AG09319 (cell line): ENCODE measurements at regions not wholly inside any gene's neighbourhood (a gene's known extent, or its start where the extent isn't known, plus 50 kb on each side); places are given as distances from the start of the nearest gene placed in this dataset.

Source experiments
- DNase-seq: peaks from one replicate; pipeline ENCODE4 v3.0.0-alpha.2; 2010; ENCODE audit warnings: low read depth; ENCODE audit errors: extremely low read depth
- TF ChIP-seq, protein P1 (sequence below): IDR thresholded peaks from 2 replicates; pipeline ENCODE4 v1.5.1; 2011; ENCODE audit warnings: low read depth, mild to moderate bottlenecking, inconsistent platforms, low read length, moderate library complexity

DNA sequence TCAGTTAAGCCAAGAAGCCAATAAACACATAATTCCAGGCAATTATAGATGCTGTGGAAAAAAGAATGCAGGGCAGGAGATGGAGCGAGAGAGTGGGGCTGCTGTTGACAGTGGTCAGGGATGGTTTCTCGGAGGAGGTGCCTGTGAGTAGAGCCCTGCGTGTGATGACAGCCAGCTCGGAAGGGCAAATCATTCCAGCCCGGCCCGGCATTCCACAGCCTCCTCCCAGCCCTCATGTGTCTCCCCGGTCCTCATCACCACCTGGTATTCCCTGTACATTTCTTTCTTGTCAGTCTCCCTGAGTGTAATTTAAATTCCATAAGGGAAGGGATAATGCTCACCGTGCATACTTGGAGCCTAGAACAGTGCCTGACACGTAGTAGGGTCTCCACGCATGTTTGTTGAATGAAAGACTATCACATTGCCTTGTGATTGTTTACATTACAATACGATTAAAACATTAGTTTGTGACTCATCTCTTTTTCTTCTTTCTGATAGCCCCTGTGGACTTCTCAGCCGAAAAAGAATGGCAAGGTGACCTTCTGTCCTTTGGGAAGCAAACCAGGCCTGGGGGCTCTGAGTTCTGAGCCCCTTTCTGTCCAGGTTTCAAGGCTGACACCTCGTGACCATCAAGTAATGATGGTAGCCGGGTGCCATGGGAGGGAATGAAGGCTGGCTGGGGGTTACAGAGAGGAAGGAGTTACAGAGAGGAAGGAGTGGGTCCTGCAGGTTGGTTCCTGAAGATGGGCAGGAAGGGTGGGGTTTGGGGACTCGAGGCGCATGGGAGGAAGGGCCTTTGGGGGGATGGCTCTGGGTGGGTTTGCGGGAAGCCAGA lies 379.5 kb upstream of the SULF2 start:
- TF ChIP-seq, protein P1, sequence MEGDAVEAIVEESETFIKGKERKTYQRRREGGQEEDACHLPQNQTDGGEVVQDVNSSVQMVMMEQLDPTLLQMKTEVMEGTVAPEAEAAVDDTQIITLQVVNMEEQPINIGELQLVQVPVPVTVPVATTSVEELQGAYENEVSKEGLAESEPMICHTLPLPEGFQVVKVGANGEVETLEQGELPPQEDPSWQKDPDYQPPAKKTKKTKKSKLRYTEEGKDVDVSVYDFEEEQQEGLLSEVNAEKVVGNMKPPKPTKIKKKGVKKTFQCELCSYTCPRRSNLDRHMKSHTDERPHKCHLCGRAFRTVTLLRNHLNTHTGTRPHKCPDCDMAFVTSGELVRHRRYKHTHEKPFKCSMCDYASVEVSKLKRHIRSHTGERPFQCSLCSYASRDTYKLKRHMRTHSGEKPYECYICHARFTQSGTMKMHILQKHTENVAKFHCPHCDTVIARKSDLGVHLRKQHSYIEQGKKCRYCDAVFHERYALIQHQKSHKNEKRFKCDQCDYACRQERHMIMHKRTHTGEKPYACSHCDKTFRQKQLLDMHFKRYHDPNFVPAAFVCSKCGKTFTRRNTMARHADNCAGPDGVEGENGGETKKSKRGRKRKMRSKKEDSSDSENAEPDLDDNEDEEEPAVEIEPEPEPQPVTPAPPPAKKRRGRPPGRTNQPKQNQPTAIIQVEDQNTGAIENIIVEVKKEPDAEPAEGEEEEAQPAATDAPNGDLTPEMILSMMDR: no peak
- no peak for DNase-seq

DNA sequence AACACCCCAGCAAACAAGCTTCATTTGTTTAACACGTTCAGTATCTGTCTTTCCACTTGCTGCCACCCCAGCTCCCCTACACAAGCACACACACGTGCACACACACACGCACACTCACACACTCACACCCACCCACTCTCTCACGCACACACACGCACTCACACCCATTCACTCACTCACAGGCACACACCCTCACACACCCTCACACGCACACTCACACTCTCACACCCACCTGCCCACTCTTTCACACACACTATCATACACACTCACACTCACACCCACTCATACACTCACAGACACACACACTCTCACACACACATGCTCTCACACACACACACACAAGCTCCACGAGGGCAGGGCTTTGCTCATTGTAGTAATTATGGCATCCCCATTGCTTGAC lies 378.8 kb upstream of the SULF2 start:
- TF ChIP-seq, protein P1: no peak
- DNase-seq: no peak

DNA sequence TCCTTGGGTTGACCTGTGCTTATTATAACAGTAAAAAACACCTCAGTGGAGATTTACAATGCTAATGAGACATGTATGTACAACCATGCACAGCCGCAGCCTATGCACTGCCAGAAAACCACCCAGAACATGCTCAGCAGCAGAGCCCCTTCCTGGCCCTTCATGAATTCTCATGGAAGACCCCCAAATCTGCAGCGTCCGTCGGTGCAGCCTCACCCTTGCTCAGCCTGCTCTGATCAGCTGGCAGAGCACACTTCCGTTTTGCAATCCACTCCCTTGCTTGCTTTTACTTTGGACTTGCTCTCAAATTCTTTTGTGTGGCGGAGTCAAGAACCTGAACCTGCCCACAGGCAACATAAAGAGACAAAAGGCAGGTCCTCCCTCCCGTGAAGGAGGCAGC lies 378.2 kb upstream of the SULF2 start:
- DNase-seq: no peak
- TF ChIP-seq, protein P1: no peak

DNA sequence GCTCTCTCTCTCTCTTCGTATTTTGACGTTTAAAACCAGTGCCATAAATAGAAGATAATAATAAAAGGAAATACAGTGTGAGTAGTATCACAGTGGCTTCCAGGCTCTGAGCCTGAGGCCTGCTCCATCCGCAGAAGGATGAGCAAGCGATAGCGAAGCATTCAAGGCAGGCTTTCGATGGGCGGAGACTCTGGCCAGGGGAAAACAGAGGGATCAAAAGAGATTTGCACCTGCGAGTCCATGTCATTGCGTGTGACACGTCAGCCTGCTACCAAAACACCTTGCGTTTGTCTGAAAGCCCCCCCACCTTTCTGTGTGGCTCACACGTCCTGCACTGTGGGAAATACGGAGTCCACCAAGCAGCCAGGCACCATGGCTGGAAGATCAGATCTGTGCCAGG lies 377.3 kb upstream of the SULF2 start:
- no peak for DNase-seq
- TF ChIP-seq, protein P1: no peak

DNA sequence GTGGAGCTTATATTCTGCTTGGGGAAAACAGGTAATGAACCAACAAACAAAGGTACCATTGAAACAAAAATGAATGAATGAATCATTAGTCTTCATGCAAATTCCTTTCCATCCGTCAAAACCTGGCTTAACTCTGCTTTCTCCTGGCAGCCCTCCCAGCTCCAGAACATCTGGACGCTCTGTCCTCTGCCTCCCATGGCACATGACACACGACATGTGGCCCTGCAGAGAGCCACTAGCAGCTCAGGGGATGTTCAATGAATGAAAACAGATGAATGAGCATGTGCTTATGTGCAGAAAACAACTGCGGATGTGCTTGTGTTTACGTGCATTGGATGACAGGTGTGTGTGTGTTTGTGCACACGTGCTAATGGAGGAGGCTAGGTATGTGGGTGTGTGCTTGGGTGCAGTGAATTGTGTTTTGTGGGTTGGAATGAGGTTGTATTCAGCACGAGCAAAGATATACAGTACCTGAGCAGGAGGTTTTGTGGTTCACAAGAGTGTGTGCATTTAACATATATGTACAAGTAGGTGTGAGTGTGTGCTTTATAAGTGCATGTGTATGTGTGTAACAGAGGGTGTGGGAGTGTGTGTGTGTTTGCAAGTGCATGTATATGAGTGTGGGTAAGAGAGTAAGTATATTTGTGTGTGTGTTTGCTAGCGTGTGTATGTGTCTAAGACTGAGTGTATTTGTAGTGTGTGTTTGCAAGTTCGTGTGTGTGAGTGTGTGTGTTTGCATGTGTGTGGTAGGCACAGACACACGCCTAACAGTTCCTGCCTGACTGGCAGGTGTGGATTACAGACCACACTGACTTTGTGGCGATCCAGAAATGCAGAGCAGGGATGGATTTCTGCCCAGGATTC lies 374.1 kb upstream of the SULF2 start:
- TF ChIP-seq, protein P1: no peak

DNA sequence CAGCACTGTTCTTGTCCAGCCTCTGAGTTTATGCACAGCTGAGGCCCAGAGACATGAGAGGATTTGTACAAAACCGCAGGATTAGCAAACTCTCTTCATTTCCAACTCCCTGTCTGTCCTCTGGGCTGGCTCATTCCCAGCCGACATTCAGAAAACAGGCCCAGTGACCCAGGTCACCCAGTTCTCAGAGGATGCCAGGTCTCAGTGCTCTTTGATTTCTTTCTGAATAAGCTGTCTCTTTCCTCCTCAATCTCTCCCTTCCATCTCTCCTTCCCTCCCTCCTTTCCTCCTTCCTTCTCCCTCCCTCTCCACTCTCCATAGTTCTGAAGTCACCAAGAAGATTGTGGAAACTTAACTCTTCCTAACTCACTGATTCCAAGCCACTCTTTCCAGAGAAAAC lies 372.7 kb upstream of the SULF2 start:
- DNase-seq: no peak
- TF ChIP-seq, protein P1: no peak

More for the DNA sequence above, 374.1 kb upstream of the SULF2 start:
- no peak for DNase-seq

DNA sequence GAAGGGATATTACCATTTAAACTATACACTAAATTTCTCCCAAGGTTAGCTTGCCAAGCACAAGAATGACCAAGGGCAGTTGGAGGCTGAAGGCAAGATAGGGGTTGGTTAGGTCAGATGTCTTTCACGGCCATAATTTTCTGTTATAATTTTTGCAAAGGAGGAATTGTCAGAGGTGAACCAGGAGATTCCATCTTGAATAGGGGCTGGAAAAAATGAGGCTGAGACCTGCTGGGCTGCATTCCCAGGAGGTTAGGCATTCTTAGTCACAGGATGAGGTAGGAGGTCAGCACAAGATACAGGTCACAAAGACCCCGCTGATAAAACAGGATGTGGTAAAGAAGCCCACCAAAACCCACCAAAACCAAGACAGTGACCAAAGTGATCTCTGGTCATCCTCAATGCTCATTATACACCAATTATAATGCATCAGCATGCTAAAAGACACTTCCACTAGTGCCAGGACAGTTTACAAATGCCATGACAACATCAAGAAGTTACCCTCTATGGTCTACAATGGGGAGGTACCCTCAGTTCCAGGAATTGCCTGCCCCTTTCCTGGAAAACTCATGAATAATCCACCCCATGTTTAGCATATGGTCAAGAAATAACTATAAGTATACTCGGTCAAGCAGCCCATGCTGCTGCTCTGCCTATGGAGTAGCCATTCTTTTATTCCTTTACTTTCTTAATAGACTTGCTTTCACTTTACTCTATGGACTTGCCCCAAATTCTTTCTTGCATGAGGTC lies 371.8 kb upstream of the SULF2 start:
- DNase-seq: no peak
- TF ChIP-seq, protein P1: no peak
